ENCODE measurements at regions not wholly inside any gene's neighbourhood (a gene's known extent, or its start where the extent isn't known, plus 50 kb on each side); places are given as distances from the start of the nearest gene placed in this dataset.
"Not testable (repeated sequence)": the region's sequence is repeated elsewhere in the genome, so short reads cannot be mapped to it uniquely, and the experiment has no call there.

DNA sequence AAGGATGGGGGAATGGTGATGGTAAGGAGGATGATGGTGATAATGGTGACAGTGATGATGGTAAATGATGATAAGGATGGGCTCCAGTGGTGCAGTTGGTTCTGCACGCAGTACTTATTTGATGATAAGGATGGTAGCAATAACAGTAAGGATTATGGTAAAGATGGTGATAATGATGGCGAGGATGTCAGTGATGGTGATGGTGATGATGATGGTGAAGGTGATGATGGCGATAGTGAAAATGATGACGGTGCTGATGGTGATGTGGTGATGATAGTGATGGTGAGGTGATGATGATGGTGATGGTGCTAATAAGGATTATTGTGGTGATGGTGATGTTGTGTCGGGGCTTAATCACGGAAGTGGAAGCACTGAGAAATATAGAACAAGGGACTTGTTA lies 103.7 kb downstream of the C16orf95 start:
- no peaks in the 10 kb centered on the region for H3K9me3 ChIP-seq (ENCODE audit: control insufficient read depth, low read length)
- H3K4me1 ChIP-seq (ENCODE audit: control insufficient read depth, insufficient read depth, low read length, poor library complexity, severe bottlenecking), result no peaks in the 10 kb centered on the region
- H3K4me3 ChIP-seq (ENCODE audit: extremely low read depth, insufficient read depth, low read length, poor library complexity, severe bottlenecking), result no peak overlapping the region
- 92 to 93% methylated on average over 5 to 6 of the region's 6 CpGs for WGBS, 2 experiments (ENCODE audit: insufficient coverage in 2 of 2)
- H3K27ac ChIP-seq (ENCODE audit: low read depth, low read length, severe bottlenecking), result no peak overlapping the region
- no peaks in the 10 kb centered on the region for H3K36me3 ChIP-seq (ENCODE audit: control insufficient read depth, insufficient read depth, low read length)

DNA sequence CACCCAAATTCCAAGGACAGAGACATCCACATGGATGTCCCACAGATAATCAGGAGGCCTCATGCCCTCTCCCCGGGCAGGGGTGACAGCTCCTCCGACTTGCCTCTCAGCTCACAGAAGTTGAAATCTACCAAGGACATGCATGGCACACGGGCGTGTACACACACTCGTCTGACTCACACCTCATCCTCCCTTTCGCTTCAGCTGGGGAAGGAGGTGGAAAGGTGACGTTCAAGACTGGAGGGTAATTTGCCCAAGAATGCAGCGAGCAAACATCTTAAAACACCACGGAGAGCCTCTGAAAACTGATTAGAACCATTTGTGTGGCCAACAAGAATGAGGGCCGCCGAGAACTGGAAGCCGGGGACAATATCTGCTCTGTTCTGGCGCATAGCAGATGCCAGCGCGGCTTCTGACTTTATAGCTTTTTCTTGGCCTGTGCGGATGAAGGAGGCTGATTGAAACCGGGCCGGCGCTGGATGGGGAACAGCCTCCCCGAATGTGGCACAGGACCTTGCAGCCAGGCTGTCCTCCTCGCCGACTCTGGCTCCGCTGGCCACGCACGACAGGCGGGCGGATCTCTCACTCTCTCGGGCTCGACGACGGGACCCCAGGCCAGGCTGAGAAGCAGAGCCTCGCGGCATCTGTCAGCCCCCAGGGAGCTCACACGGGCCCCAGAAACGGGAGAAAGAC lies 100.9 kb downstream of the C16orf95 start:
- no peak overlapping the region for H3K27ac ChIP-seq (ENCODE audit: low read depth, low read length, severe bottlenecking)
- H3K36me3 ChIP-seq (ENCODE audit: control insufficient read depth, insufficient read depth, low read length), result no peaks in the 10 kb centered on the region

GRCh38 chr16:87216841-87217275 lies 100.3 kb downstream of the C16orf95 start:
- Histone ChIP-seq H3K4me1 (ENCODE audit: control insufficient read depth, insufficient read depth, low read length, poor library complexity, severe bottlenecking) (no peaks in the 10 kb centered on the region), H3K27ac (ENCODE audit: low read depth, low read length, severe bottlenecking) (no peak overlapping the region), H3K9me3 (ENCODE audit: control insufficient read depth, low read length) (peaks cover 3% of the 10 kb centered on the region), H3K36me3 (ENCODE audit: control insufficient read depth, insufficient read depth, low read length) (no peaks in the 10 kb centered on the region), H3K4me3 (ENCODE audit: extremely low read depth, insufficient read depth, low read length, poor library complexity, severe bottlenecking) (no peak overlapping the region)
- WGBS, 2 experiments (ENCODE audit: insufficient coverage in 2 of 2), result 93 to 98% methylated on average over 30 of the region's 30 CpGs

More for the DNA sequence above, 100.9 kb downstream of the C16orf95 start:
- no peaks in the 10 kb centered on the region for H3K9me3 ChIP-seq (ENCODE audit: control insufficient read depth, low read length)
- WGBS, 2 experiments (ENCODE audit: insufficient coverage in 2 of 2), result 82% methylated on average over 24 to 31 of the region's 35 CpGs
- H3K4me1 ChIP-seq (ENCODE audit: control insufficient read depth, insufficient read depth, low read length, poor library complexity, severe bottlenecking), result no peaks in the 10 kb centered on the region
- H3K4me3 ChIP-seq (ENCODE audit: extremely low read depth, insufficient read depth, low read length, poor library complexity, severe bottlenecking), result no peak overlapping the region

GRCh38 chr16:87217802-87218201 lies 99.4 kb downstream of the C16orf95 start:
- H3K4me3 ChIP-seq (ENCODE audit: extremely low read depth, insufficient read depth, low read length, poor library complexity, severe bottlenecking); H3K36me3 ChIP-seq (ENCODE audit: control insufficient read depth, insufficient read depth, low read length); H3K27ac ChIP-seq (ENCODE audit: low read depth, low read length, severe bottlenecking); H3K9me3 ChIP-seq (ENCODE audit: control insufficient read depth, low read length); H3K4me1 ChIP-seq (ENCODE audit: control insufficient read depth, insufficient read depth, low read length, poor library complexity, severe bottlenecking): not testable (repeated sequence)
- WGBS, 2 experiments (ENCODE audit: insufficient coverage in 2 of 2), result 50% methylated on average over 2 of the region's 22 CpGs; no CpG with 5 or more reads in 1 of the 2 experiments

DNA sequence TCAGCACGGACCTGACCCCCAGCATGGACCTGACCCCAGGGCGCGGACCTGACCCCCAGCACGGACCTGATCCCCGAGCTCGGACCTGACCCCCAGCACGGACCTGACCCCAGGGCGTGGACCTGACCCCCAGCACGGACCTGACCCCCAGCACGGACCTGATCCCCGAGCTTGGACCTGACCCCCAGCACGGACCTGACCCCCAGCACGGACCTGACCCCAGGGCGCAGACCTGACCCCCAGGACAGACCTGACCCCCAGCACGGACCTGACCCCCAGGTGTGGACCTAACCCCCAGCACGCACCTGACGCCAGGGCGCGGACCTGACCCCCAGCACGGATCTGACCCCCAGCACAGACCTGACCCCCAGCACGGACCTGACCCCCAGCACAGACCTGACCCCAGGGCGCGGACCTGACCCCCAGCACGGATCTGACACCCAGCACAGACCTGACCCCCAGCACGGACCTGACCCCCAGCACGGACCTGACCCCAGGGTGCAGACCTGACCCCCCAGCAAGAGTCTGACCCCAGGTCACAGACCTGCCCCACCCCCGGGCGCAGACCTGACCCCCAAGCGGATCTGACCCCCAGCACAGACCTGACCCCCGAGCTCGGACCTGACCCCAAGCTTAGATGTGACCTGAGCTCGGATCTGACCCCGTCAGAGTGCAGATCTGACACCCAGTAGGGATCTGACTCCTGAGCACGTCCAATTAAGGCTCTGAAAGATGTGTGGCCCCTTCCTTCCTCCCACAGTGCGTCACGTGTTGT lies 98.7 kb downstream of the C16orf95 start:
- WGBS, 2 experiments (ENCODE audit: insufficient coverage in 2 of 2), result 89 to 95% methylated on average over 9 to 20 of the region's 36 CpGs
- Histone ChIP-seq H3K4me3 (ENCODE audit: extremely low read depth, insufficient read depth, low read length, poor library complexity, severe bottlenecking) (no peak overlapping the region), H3K9me3 (ENCODE audit: control insufficient read depth, low read length) (peaks cover 3% of the 10 kb centered on the region), H3K4me1 (ENCODE audit: control insufficient read depth, insufficient read depth, low read length, poor library complexity, severe bottlenecking) (no peaks in the 10 kb centered on the region), H3K27ac (ENCODE audit: low read depth, low read length, severe bottlenecking) (no peak overlapping the region), H3K36me3 (ENCODE audit: control insufficient read depth, insufficient read depth, low read length) (no peaks in the 10 kb centered on the region)

DNA sequence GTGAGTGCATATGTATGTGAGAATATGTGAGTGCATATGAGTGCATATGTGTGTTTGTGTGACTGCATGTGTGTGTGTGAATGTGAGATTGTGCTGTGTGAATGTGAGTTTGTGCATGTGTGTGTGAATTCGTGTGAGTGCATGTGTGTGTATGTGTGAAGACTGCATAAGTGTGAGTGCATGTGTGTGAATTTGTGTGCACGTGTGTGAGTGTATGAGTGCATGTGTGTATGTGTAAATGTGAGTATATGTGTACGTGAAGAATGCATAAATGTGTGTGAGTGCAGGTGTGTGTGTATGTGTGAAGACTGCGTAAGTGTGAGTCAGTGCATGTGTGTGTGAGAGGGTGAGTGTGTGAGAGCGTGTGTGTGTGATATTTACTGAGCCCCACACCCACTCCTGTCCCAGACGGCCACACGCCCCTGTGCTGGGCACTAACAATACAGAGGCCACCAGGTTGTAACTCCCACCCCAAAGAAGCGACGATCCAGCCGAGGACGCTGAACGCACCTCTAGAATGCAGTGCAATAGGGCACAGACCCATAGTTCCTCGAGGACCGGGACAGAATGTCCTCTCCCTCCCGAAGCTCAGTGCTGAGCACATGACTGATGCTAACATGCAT lies 97.8 kb downstream of the C16orf95 start:
- Histone ChIP-seq H3K9me3 (ENCODE audit: control insufficient read depth, low read length) (peaks cover 3% of the 10 kb centered on the region), H3K27ac (ENCODE audit: low read depth, low read length, severe bottlenecking) (no peak overlapping the region), H3K4me3 (ENCODE audit: extremely low read depth, insufficient read depth, low read length, poor library complexity, severe bottlenecking) (no peak overlapping the region), H3K4me1 (ENCODE audit: control insufficient read depth, insufficient read depth, low read length, poor library complexity, severe bottlenecking) (no peaks in the 10 kb centered on the region), H3K36me3 (ENCODE audit: control insufficient read depth, insufficient read depth, low read length) (no peaks in the 10 kb centered on the region)
- 89 to 94% methylated on average over 10 to 12 of the region's 15 CpGs for WGBS, 2 experiments (ENCODE audit: insufficient coverage in 2 of 2)

GRCh38 chr16:87221633-87222032 lies 95.6 kb downstream of the C16orf95 start:
- no peaks in the 10 kb centered on the region for H3K36me3 ChIP-seq (ENCODE audit: control insufficient read depth, insufficient read depth, low read length)
- H3K9me3 ChIP-seq (ENCODE audit: control insufficient read depth, low read length), result peaks cover 3% of the 10 kb centered on the region
- H3K4me1 ChIP-seq (ENCODE audit: control insufficient read depth, insufficient read depth, low read length, poor library complexity, severe bottlenecking), result no peaks in the 10 kb centered on the region
- no peak overlapping the region for H3K4me3 ChIP-seq (ENCODE audit: extremely low read depth, insufficient read depth, low read length, poor library complexity, severe bottlenecking)
- WGBS, 2 experiments (ENCODE audit: insufficient coverage in 2 of 2), result 43 to 60% methylated on average over 3 of the region's 3 CpGs
- no peak overlapping the region for H3K27ac ChIP-seq (ENCODE audit: low read depth, low read length, severe bottlenecking)

- Histone ChIP-seq H3K9me3 (ENCODE audit: control insufficient read depth, low read length) (peaks cover 3% of the 10 kb centered on the region), H3K4me3 (ENCODE audit: extremely low read depth, insufficient read depth, low read length, poor library complexity, severe bottlenecking) (no peak overlapping the region), H3K4me1 (ENCODE audit: control insufficient read depth, insufficient read depth, low read length, poor library complexity, severe bottlenecking) (peaks cover 3% of the 10 kb centered on the region), H3K36me3 (ENCODE audit: control insufficient read depth, insufficient read depth, low read length) (no peaks in the 10 kb centered on the region), H3K27ac (ENCODE audit: low read depth, low read length, severe bottlenecking) (no peak overlapping the region)
- WGBS, 2 experiments (ENCODE audit: insufficient coverage in 2 of 2), result 100% methylated on average over 1 of the region's 1 CpG
Measured at GRCh38 chr16:87222335-87222734, 94.9 kb downstream of the C16orf95 start.

- peaks cover 3% of the 10 kb centered on the region for H3K9me3 ChIP-seq (ENCODE audit: control insufficient read depth, low read length)
- H3K4me3 ChIP-seq (ENCODE audit: extremely low read depth, insufficient read depth, low read length, poor library complexity, severe bottlenecking), result no peak overlapping the region
- 89 to 100% methylated on average over 3 of the region's 3 CpGs for WGBS, 2 experiments (ENCODE audit: insufficient coverage in 2 of 2)
- H3K27ac ChIP-seq (ENCODE audit: low read depth, low read length, severe bottlenecking), result no peak overlapping the region
- no peaks in the 10 kb centered on the region for H3K36me3 ChIP-seq (ENCODE audit: control insufficient read depth, insufficient read depth, low read length)
- H3K4me1 ChIP-seq (ENCODE audit: control insufficient read depth, insufficient read depth, low read length, poor library complexity, severe bottlenecking), result peaks cover 13% of the 10 kb centered on the region
Measured at GRCh38 chr16:87223656-87224248, 93.4 kb downstream of the C16orf95 start.

DNA sequence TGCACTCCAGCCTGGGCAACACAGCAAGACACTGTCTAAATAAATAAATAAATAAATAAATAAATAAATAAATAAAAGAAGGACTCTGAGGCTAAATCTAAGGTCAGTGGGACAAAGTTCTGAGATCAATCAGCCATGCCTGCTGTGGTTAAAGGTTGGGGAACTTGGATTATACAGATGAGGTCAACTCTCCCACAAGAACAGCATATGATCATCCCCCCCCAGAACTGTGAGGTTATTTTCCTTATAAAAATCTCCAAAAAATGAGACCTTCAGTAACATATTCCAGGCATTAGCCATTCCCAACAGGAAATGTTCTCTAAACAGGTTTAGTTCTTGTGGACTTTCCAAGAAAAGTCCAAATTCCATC lies 90.3 kb downstream of the C16orf95 start:
- H3K9me3 ChIP-seq (ENCODE audit: control insufficient read depth, low read length), result no peaks in the 10 kb centered on the region
- H3K36me3 ChIP-seq (ENCODE audit: control insufficient read depth, insufficient read depth, low read length), result no peaks in the 10 kb centered on the region
- peaks cover 13% of the 10 kb centered on the region for H3K4me1 ChIP-seq (ENCODE audit: control insufficient read depth, insufficient read depth, low read length, poor library complexity, severe bottlenecking)
- no peak overlapping the region for H3K27ac ChIP-seq (ENCODE audit: low read depth, low read length, severe bottlenecking)
- no peak overlapping the region for H3K4me3 ChIP-seq (ENCODE audit: extremely low read depth, insufficient read depth, low read length, poor library complexity, severe bottlenecking)
